ENCODE measurements at regions not wholly inside any gene's neighbourhood (a gene's known extent, or its start where the extent isn't known, plus 50 kb on each side); places are given as distances from the start of the nearest gene placed in this dataset.

DNA sequence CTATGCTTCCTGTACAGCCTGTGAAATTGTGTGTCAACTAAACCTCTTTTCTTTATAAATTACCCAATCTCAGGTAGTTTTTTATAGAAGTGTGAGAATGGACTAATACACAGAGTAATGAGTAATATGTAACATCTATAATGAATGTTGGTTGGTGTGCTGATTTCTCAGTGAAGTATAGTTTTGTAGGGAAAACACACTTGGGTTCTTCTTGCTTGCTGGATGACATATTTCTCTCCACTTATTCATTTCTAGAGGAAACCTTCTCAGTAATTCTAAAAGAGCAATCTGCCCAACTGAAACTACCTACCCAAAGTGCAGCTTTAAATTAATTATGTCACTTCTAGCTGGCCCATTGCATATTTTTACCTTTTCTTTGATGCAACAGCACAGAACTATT, 81.1 kb upstream of the RORB start:
- no peak for TF ChIP-seq EZH2 (IDR thresholded peaks at IDR 0.05; ENCODE audit: low read depth)
- TF ChIP-seq, protein P1, sequence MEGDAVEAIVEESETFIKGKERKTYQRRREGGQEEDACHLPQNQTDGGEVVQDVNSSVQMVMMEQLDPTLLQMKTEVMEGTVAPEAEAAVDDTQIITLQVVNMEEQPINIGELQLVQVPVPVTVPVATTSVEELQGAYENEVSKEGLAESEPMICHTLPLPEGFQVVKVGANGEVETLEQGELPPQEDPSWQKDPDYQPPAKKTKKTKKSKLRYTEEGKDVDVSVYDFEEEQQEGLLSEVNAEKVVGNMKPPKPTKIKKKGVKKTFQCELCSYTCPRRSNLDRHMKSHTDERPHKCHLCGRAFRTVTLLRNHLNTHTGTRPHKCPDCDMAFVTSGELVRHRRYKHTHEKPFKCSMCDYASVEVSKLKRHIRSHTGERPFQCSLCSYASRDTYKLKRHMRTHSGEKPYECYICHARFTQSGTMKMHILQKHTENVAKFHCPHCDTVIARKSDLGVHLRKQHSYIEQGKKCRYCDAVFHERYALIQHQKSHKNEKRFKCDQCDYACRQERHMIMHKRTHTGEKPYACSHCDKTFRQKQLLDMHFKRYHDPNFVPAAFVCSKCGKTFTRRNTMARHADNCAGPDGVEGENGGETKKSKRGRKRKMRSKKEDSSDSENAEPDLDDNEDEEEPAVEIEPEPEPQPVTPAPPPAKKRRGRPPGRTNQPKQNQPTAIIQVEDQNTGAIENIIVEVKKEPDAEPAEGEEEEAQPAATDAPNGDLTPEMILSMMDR (conservative IDR thresholded peaks at IDR 0.05), result no peak

Data from PC-9 (cell line).